Suprapubic skin (tissue), 4 donors: ENCODE measurements at regions not wholly inside any gene's neighbourhood (a gene's known extent, or its start where the extent isn't known, plus 50 kb on each side); places are given as distances from the start of the nearest gene placed in this dataset.
"Not testable (repeated sequence)": the region's sequence is repeated elsewhere in the genome, so short reads cannot be mapped to it uniquely, and the experiment has no call there.

Experiments
- DNase-seq, 2 donors: peaks; one replicate each; pipeline ENCODE4 v3.0.0-alpha.2; 2019; ENCODE audit warnings: low spot score in 2 of 2
- H3K27ac ChIP-seq: fragments of 200-600 bp; sonication (generic); one replicate; pipeline ENCODE4 v1.5.1; 2019
- H3K27me3 ChIP-seq: fragments of 200-600 bp; sonication (generic); one replicate; pipeline ENCODE4 v1.5.1; 2019
- H3K36me3 ChIP-seq: fragments of 200-600 bp; sonication (generic); one replicate; pipeline ENCODE4 v1.5.1; 2019
- H3K4me1 ChIP-seq: fragments of 200-600 bp; sonication (generic); one replicate; pipeline ENCODE4 v1.5.1; 2019
- H3K4me3 ChIP-seq: fragments of 200-600 bp; sonication (generic); one replicate; pipeline ENCODE4 v1.5.1; 2019; ENCODE audit warnings: mild to moderate bottlenecking
- H3K9me3 ChIP-seq: fragments of 200-600 bp; sonication (generic); one replicate; pipeline ENCODE4 v1.5.1; 2019
- EP300 ChIP-seq: sonication (generic); formaldehyde crosslinking; IDR thresholded peaks from one replicate; pipeline ENCODE4 v1.6.1; 2017; ENCODE audit warnings: antibody characterized with exemption
- POLR2A ChIP-seq, 2 donors: fragments of 450-650 bp; IDR thresholded peaks; one replicate each; pipeline ENCODE4 v1.6.1; 2017; ENCODE audit warnings: antibody characterized with exemption in 2 of 2, mild to moderate bottlenecking in 2 of 2, moderate library complexity in 2 of 2
- POLR2AphosphoS5 ChIP-seq, 3 donors: sonication (generic); formaldehyde crosslinking; IDR thresholded peaks; one replicate each; pipeline ENCODE4 v1.6.1; 2017; ENCODE audit warnings: antibody characterized with exemption in 3 of 3
- WGBS: methylation state at CpG from one replicate; pipeline ENCODE4 v1.1.5; 2018; 5-methylcytosine and 5-hydroxymethylcytosine counted together
- TF ChIP-seq, protein P1 (sequence below), 2 donors: fragments of 200-600 bp in 1 of 2; fragments of 450-650 bp in 1 of 2; sonication (generic) in 1 of 2; IDR thresholded peaks; one replicate each; pipeline ENCODE4 v1.5.1; 2016 to 2019; ENCODE audit warnings: antibody characterized with exemption in 2 of 2, mild to moderate bottlenecking in 1 of 2, moderate library complexity in 1 of 2

DNA sequence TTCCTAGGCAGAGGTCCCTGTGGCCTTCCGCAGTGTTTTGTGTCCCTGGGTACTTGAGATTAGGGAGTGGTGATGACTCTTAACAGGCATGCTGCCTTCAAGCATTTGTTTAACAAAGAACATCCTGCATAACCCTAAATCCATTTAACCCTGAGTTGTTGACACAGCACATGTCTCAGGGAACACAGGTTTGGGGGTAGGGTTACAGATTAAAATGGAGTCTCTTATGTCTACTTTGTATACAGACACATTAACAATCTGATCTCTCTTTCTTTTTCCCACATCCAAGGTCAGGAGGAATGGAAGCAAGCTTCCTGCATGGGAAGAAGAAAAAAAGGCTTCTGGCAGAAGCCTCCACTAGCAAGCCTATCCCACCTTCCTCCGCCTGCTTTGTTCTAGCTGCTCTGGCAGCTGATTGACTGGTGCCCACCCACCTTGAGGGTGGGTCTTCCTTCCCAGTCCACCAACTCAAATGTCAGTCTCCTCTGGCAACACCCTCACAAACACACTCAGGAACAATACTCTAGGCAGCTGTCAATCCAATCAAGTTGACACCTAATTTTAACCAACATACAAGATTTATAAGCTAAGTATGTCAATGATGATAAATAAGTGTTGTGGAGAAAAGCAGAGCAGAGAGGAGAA is 176.5 kb upstream of the CCZ1B start:
- no peaks in the 10 kb centered on the region for H3K36me3 ChIP-seq
- DNase-seq = no peak

DNA sequence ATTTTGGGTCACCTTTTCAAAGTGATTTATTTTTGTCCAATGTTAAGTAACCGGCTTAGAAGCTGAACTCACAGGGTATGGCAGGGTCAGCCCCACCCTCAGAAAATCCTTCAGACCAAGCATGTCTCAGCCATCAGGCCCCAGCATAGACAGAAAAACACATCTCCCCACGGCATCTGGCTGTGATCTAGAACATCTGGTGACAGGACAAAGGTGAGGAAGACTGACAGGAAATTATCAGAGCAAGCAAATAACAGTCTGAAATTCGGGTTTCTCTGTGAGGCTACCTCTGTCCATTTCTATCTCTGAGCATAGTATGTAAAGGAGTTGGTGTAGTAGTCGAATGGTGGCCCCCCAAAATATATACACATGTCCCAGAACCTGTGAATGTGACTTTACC is 177.0 kb upstream of the C1GALT1 start:
- no peak for DNase-seq
- WGBS = 65% methylated on average over 4 of the region's 4 CpGs

More for the DNA sequence above, 176.5 kb upstream of the CCZ1B start:
- WGBS = 71% methylated on average over 2 of the region's 2 CpGs
- Histone ChIP-seq H3K4me3 (no peak overlapping the region), H3K9me3 (no peaks in the 10 kb centered on the region), H3K27ac (no peak overlapping the region), H3K27me3 (no peaks in the 10 kb centered on the region), H3K4me1 (no peaks in the 10 kb centered on the region)
- TF ChIP-seq POLR2A (IDR thresholded peaks at IDR 0.05) (no peak), EP300 (no peak), POLR2AphosphoS5 (IDR thresholded peaks at IDR 0.05) (no peak)
- TF ChIP-seq, protein P1, sequence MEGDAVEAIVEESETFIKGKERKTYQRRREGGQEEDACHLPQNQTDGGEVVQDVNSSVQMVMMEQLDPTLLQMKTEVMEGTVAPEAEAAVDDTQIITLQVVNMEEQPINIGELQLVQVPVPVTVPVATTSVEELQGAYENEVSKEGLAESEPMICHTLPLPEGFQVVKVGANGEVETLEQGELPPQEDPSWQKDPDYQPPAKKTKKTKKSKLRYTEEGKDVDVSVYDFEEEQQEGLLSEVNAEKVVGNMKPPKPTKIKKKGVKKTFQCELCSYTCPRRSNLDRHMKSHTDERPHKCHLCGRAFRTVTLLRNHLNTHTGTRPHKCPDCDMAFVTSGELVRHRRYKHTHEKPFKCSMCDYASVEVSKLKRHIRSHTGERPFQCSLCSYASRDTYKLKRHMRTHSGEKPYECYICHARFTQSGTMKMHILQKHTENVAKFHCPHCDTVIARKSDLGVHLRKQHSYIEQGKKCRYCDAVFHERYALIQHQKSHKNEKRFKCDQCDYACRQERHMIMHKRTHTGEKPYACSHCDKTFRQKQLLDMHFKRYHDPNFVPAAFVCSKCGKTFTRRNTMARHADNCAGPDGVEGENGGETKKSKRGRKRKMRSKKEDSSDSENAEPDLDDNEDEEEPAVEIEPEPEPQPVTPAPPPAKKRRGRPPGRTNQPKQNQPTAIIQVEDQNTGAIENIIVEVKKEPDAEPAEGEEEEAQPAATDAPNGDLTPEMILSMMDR (IDR thresholded peaks at IDR 0.05) = no peak

DNA sequence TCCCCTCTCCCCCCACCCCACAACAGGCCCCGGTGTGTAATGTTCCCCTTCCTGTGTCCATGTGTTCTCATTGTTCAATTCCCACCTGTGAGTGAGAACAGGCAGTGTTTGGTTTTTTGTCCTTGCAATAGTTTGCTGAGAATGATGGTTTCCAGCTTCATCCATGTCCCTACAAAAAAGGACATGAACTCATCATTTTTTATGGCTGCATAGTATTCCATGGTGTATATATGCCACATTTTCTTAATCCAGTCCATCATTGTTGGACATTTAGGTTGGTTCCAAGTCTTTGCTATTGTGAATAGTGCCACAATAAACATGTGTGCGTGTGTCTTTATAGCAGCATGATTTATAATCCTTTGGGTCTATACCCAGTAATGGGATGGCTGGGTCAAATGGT is 176.4 kb upstream of the C1GALT1 start:
- H3K27me3 ChIP-seq, H3K27ac ChIP-seq, H3K4me1 ChIP-seq, H3K36me3 ChIP-seq, DNase-seq, H3K9me3 ChIP-seq, H3K4me3 ChIP-seq: not testable (repeated sequence)
- 100% methylated on average over 2 of the region's 2 CpGs for WGBS

More for the DNA sequence above, 177.0 kb upstream of the C1GALT1 start:
- H3K4me1 ChIP-seq = no peaks in the 10 kb centered on the region
- H3K27me3 ChIP-seq = no peaks in the 10 kb centered on the region
- TF ChIP-seq, protein P1 (IDR thresholded peaks at IDR 0.05) = no peak
- TF ChIP-seq EP300 (no peak), POLR2AphosphoS5 (IDR thresholded peaks at IDR 0.05) (no peak), POLR2A (IDR thresholded peaks at IDR 0.05) (no peak)
- H3K4me3 ChIP-seq = no peak overlapping the region
- H3K9me3 ChIP-seq = no peaks in the 10 kb centered on the region
- no peak overlapping the region for H3K27ac ChIP-seq
- H3K36me3 ChIP-seq = no peaks in the 10 kb centered on the region

DNA sequence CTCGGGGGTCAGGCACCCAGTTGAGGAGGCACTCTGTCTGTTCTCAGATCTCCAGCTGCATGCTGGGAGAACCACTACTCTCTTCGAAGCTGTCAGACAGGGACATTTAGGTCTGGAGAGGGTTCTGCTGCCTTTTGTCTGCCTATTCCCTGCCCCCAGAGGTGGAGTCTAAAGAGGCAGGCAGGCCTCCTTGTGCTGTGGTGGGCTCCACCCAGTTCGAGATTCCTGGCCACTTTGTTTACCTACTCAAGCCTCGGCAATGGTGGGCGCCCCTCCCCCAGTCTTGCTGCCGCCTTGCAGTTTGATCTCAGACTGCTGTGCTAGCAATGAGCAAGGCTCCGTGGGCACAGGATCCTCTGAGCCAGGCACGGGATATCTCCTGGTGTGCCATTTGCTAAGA is 171.1 kb upstream of the C1GALT1 start:
- H3K4me1 ChIP-seq, DNase-seq, H3K9me3 ChIP-seq, H3K27ac ChIP-seq, H3K27me3 ChIP-seq, H3K36me3 ChIP-seq, H3K4me3 ChIP-seq: not testable (repeated sequence)
- 84% methylated on average over 6 of the region's 8 CpGs for WGBS

DNA sequence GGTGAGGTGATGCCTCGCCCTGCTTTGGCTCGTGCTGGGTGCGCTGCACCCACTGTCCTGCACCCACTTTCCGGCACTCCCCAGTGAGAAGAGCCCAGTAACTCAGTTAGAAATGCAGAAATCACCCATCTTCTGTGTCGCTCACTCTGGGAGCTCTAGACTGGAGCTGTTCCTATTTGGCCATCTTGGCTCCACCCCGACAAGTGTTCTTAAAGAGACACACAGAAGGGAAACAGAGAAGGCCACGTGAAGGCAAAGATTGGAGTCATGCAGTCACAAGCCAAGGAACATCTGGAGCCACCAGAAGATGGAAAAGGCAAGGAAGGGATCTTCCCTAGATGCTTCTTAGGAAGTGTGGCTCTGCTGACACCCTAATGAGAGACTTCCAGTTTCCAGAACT is 170.6 kb upstream of the C1GALT1 start:
- not testable (repeated sequence) for H3K4me1 ChIP-seq, DNase-seq, H3K27me3 ChIP-seq, H3K36me3 ChIP-seq, H3K9me3 ChIP-seq, H3K27ac ChIP-seq, H3K4me3 ChIP-seq
- 78% methylated on average over 7 of the region's 7 CpGs for WGBS

DNA sequence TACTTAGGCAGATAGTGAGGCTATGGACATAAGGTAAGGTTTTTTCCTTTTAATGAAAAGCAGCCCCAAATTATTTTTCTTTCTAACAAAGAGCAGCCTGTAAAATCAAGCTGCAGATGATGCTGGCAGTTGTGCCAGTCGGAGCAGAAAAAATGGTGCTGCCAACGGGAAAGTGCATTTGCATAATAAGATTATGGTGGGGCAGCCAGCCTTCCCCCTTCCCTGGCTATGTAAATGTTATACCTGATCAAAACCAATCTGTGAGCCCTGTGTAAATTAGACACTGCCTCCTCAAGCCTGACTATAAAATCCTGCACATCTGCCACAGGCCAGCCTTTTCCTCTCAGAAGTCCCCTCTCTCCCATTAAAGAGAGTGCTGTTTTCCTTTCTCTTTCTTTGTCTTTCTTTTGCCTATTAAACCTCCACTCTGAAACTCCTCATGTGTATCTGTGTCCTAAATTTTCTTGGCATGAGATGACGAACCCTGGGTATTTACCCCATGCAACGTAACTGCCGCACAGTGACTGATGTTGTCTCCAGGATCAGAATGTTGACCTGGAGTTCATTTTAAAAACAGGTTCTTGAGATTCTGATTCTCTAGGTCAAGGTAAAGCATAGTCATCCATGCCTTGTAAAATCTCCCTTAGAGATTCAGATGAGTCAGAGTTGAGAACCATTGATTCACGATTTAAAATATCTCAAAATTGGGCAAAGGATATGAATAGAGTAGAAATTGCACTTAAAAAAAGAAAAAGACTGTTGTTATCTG is 167.3 kb upstream of the C1GALT1 start:
- Histone ChIP-seq H3K36me3 (no peaks in the 10 kb centered on the region), H3K27me3 (no peaks in the 10 kb centered on the region), H3K27ac (no peak overlapping the region), H3K9me3 (no peaks in the 10 kb centered on the region), H3K4me1 (no peaks in the 10 kb centered on the region), H3K4me3 (no peak overlapping the region)
- TF ChIP-seq, protein P1 (IDR thresholded peaks at IDR 0.05) = no peak
- no peak for TF ChIP-seq POLR2AphosphoS5 (IDR thresholded peaks at IDR 0.05)
- no peak for TF ChIP-seq EP300
- TF ChIP-seq POLR2A (IDR thresholded peaks at IDR 0.05) = no peak
- 42% methylated on average over 6 of the region's 6 CpGs for WGBS
- no peak for DNase-seq
